GM21825 (cell line): ENCODE measurements at regions not wholly inside any gene's neighbourhood (a gene's known extent, or its start where the extent isn't known, plus 50 kb on each side); places are given as distances from the start of the nearest gene placed in this dataset.

ENCODE experiments used
- ATAC-seq: cut with Tn5 transposase; IDR thresholded peaks from one replicate; pipeline ENCODE4 v1.9.1; 2021; ENCODE audit warnings: mild to moderate bottlenecking, moderate library complexity; ENCODE audit not compliant: unreplicated experiment

DNA sequence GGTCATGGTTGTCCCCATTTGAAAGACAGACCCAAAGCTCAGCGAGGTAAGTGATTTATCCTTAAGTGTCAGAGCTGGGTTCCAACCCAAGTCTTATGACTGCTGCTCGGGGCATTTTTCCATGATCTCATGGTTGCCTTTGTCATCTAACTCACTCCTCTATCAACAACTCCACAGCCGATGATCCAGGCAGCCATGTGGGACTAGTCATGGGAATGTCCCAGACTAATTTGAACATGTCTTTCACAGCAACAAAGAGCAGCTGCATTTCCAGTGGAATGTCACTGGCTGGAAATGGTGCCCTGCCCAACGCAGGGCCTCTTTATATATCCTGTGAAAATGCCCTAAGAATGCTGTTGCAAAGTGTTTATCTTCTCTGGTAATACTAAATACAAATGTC is 284.8 kb upstream of the PPARGC1A start:
- no peak for ATAC-seq

DNA sequence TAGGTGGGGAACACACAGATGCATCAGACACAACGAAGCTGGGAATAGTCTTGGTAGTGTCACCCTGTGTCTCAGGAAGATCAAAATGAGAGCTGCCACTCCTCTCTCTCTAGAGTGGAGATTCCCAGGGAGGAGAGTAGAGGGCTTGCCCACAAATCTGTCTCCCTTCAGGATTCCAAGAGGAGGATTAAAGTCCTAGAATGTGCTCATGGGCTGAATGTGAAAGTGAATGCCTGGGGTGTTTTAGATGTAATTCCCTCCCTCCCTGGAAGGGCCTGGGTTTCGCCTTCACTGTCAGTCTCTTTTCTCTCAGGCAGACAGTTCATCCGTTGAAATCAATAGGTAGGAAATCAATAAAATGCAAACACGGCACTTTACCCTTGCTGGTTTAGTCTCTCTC is 282.6 kb upstream of the PPARGC1A start:
- ATAC-seq, result no peak

DNA sequence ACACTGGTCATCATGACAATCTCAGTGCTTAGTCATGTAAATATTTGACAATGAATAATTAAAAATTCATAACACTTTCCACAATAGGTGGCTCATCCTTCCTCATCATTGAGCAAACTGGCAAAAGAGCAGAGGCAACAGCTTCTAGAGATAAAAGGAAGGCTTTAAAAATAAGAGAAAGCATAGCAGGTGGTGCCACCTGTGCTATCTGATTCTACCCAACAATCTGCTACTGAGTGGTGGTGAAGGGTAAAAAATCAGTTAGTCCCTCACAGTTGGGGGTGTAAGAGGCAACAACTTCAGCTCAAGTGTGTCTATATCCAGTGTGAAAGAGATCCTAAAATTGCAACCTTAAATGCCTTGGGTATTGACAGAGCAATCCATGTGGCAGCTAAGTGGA is 280.1 kb upstream of the PPARGC1A start:
- no peak for ATAC-seq

DNA sequence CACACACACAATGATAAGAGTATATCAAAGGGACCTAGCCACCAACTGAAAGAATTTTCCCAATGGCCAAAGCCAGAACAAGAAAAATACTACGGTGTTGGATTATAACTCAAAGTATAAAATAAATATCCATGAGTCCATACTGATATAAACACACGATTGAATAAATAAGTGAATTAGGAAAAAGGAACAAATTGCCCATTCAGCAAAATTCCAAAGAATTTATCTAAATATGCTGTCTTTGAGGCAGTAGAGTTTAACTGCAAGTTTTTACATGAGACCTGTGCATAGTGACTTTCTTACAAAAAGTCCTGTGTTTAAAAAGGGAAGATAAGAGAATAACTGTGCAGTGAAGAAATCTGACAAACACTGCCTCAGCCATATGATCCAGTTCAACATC is 278.8 kb upstream of the PPARGC1A start:
- no peak for ATAC-seq

DNA sequence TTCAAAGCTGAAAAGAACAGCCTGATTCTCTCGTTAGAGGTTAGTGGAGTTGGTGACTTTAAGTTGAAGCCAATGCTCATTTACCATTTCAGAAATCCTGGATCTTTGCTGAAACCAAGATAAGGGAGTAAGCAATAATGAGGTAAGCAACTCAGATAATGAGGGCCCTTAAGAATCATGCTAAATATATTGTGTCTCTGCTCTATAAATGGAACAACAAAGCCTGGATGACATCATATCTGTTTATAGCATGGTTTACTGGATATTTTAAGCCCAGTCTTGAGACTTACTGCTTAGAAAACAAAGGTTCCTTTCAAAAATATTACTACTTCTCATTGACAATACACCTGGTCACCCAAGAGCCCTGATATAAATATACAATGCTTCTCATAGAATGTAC is 276.7 kb upstream of the PPARGC1A start:
- ATAC-seq, result no peak

DNA sequence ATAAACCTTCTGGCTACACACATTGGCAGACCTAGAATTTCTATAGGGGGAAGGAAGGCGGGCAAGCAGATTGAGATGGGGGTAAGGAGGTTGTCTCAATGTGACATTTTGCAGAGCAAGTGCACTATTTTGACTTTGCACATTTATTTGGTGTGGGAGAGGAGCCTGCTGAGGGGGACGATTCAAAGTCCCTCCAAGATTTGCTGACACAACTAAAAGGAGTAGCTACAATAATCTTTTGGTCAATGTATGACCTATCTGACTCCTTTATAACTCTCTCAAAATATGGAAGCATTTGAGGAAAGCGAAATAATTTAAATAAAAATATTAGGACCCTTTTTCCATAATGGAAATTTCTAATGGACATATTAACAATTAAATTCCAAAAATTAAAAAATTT is 274.9 kb upstream of the PPARGC1A start:
- no peak for ATAC-seq

DNA sequence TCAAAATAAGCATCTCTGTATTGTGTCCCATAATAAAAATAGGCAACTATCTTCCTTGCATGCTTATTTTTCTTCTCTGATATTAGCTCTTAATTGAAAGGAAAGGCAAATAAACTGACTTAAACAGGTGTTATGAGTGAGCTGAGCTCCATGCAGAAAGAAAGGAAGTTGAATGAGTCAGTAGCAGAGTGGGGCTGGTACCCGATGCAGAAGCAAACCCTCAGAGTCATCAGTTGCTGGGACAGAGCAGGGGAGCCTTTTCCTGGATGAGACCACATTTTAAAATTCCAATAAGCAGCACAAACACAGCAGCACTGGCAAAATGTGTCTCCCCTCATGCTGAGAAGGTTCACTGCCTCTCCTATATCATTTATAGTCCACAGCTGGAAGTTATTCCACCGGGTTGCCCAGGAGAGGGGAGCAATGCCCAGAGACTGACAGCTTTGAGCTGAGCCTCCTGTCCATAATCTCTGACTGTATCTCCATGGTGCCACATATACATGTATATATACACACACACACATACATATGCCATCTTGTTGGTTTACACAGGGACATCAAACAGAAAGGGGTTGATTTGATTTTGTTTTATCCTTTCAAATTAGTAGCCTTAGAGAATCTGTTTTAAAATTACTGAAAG is 274.3 kb upstream of the PPARGC1A start:
- ATAC-seq, result no peak

DNA sequence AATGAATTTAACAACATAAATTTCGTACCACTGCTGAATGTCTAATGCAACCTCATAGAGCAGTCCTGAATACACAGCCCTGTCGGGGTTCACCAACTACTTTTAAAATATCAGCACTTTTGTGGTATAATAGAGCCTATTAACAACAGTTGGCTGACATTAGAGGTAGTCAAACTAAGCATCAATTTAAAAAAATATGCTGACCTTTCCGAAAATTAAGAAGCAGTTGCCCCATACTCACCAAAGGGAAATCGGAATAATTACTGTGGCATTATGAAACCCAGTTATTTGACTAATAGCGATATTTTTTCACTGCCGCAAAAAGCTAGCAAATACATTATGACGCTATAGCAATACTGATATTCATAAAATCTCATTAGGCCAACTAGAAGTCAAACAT is 273.5 kb upstream of the PPARGC1A start:
- ATAC-seq, result no peak

DNA sequence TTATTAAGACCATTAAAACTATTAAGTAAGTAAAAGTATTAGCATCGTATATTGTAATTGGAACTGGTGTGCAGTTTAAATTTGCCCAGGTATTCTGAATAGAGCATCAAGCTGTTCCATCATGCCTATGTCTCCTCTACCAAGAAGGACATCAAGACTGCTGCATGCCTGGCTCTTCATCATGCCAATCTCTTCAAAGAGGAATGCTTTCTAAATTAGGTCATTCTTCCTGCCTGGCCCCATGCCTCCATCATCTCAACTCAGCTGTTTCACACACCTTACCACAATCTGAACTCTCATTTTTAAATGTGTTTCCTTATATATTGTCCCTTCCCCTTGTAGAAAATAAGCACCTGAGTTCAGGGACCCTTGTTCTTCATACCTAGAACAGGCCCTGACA is 270.5 kb upstream of the PPARGC1A start:
- no peak for ATAC-seq

DNA sequence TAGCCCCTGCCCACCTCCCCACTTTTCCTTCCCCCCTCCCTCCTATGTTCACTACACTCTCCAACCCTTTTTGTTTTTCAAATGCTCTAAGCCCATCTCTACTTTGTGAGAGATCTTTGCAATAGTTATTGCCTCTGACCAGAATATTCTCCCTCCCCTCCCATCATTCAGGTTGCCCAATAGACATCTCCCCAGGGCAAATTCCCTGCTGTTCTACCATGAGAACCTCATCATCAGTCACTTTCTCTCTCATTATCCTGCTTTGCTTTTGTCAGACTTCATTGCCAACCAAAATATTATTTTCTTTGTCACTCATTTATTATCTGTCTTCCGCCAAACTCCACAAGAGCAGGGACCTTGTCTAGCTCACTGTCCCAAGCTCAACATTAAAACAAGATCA is 268.2 kb upstream of the PPARGC1A start:
- ATAC-seq, result no peak

DNA sequence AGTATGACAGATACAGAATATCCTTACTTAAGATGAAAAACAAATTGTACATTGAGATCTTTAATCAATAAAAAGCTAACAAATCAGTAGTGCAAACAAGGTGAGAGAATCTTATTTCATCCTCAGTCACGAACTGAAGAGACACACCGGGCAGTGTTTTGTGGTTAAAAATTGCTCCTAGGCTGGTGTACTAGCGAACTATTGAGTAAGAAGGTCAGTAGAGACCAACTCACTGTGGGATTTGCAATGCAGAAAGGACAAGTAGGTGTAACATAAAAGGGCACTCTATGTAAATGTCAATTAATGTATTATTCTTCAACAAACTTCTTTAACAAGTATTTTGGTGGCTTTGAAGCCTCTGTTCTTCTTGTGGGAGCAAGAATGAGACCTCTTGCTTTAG is 260.2 kb upstream of the PPARGC1A start:
- ATAC-seq, result no peak

DNA sequence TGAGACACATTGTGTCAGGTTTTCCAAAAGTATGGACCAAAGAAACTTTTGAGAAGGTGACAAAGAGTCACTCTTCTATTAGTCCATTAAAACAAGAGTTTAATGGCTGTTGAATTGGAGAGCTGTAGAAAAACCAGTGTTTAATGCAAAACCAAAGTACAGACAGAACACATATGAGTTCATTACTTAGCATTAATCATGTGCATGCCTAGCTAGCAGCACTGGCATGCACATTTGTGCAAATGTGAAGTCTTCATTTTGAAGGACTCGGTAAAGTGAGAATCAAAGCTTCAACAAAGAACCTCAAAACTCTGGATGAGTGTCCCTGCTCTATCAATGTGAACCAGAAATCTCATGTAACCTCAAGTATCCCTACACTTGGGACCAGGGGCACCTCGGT is 256.3 kb upstream of the PPARGC1A start:
- no peak for ATAC-seq

DNA sequence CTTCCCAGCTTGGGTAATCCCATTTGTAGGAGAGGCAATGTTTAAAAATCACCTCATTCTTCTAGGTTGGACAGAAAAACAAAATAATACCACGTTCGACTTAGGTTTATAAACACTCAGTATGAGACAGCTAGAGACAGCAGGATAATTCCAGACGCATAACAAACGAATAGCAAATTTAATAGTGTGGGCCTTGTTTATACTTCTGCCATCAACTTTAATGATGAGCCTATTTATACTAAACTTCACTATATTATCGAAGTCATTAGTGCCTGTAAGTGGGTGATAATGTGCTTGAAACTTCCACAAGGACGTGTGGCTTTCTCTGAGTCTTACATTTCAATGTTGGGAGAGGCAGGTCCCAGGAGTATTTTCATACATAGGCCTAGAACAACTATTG is 255.7 kb upstream of the PPARGC1A start:
- ATAC-seq, result no peak

DNA sequence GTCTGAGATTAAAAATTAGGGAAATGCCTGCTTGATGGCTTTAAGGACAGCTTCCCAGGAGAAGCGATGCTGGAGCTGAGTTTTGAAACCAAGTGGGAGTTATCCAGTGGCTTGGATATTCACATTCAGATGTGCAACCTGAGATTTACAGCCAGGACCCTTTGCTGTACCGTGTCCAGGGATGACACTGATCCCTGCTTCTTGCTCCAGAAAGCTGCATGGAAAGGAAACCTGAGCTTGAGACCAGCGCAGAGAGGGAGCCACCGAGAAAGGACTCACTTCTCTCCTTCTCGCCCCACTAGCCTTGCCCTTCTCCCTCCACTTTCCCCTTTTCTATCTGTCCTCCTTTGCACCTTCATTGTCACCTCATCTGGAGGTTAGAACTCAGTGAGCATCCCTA is 254.5 kb upstream of the PPARGC1A start:
- no peak for ATAC-seq

DNA sequence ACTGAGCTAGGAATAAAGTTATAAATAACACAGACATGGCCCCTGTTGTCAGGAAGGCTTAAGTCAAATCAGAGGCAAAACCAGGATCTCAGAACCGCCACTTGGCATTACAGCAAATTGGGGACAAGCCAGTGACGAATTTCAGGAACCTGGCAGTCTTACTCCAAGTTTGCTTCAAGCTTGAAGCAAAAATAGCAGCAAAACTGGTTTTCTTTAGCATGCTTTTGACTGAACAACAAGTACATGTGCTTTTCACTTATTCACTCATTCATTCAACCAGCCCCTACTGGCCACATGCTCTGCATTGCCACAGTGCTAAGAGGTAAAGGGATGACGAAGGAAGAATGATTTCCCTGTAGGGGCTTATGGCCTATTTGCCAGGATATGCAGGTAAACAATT is 253.9 kb upstream of the PPARGC1A start:
- ATAC-seq, result no peak

DNA sequence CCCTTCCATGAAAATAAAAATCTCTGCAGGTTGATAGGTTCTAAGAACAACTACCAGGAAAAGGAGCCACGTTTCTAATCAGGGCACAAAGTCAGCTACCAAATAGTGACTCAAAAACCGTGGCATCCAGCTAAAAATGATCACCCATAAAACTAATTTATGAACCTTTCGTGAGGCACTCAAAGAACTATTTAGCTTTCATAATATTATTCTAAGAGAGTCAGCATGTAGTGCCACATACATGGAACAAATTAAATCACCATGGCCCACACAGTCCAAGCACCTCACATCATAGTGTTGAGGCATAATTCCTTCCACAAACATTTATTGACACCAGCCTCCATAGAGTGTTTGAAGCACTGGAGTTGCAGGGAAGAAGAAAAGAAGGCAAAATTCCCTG is 252.0 kb upstream of the PPARGC1A start:
- ATAC-seq, result no peak

DNA sequence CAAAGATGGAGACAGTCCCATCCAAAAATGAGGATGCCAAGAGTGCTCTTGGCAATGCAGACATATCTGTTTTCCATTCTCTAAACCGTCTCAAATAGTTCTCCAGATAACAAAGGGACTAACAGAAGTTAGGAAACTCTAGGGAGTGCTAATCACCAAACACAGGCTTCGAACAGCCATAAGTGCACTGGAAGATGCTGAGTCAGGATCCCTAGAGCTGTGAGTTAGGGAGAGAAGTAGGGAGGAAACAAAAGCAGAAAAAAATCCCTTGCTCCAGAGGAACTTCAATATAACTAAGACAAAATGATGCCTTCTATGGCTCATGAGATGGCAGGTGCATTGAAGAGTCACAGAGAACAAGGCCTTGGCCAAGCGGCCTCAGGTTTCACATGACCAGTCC is 251.0 kb upstream of the PPARGC1A start:
- ATAC-seq, result no peak

DNA sequence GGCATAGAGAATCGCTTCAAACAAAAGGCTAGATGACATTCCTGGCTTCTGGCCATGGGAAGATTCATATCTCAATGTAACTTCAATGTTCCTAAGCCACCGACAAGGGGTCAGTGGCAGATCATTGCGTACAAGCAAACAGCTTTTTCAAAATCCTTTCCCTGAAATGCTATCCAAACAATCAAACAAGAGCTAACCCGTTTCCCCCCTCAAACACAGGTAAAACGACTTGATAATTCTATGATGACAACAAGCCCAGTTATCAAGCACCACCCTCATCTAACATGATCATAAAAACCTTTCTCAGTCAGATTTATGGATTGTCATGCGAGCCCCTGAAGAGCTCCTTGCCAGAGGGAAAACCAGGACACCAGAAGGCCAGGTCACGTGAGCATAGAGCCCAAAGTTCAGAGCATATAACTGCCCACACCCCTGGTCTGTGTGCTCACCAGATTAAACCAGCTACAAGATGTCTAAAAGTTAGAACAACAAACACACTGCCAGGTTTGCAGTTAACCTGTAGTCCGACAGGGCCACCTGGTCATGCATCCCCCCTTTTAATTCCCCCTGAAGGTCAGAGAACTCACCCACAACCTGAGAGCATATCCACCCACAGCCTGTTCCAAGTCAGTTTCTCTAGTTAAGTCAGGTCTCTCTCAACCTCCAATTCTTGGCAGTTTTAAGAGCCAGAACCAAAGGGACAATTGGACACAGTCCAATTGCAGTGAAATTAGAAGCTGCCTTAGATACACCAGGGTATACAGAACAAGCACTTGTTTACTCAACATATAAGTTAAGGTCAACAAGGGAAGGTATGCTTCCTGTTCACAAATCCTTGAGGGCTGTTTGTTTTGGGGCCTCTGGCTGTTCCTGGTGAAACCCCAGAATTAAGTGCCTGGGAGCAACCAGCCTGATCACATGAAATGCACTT is 248.1 kb upstream of the PPARGC1A start:
- no peak for ATAC-seq

DNA sequence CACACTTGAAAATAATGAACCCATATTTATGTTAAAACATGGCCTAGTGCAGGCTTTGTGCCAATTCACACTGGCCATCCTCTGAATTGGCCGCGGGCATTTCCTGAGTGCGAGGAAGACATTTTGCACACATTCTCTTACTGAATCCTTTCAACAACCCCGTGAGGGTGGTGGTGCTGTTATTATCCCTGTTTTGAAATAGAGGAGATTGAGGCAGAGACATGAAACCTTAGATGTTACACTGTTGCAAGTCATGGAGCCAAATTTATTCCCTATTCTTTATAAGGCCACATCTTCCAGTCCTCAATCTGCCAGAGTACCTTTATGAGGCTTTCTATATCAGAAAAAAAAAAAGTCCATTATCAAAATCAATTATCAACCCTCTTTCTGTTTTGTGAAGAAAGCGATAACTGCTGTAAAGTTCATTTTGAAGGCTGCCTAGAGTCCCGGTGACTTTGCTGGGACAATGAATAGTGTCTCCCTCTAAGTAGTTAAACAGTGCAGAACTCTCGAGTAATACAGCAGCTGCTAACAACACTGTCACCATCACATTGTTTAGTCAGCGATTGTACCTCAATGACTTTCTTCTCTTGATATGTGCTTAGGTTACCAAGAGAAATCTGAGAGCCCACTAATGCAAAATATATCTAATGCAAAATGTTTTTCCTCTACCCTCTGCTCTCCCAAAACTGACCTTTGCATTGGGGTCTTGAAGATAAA is 242.3 kb upstream of the PPARGC1A start:
- ATAC-seq, result no peak

DNA sequence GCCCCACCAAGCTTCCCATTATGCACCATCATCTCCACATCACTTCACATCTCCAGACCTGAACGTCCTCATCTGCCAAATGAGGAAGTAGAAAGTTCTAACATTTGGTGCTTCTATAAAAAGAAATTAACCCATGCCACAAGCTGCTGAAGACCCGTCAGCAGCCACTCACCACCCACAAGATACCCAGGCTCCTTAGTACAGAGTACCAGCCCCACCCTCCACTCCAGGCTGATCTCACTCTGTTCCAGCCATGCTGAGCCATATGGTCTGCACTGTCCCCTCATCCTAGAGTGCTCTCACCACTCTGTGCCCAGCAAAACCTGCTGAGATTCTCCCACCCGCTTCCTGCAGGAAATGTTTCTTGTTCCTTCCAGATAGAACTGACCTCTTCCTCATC is 240.8 kb upstream of the PPARGC1A start:
- no peak for ATAC-seq

DNA sequence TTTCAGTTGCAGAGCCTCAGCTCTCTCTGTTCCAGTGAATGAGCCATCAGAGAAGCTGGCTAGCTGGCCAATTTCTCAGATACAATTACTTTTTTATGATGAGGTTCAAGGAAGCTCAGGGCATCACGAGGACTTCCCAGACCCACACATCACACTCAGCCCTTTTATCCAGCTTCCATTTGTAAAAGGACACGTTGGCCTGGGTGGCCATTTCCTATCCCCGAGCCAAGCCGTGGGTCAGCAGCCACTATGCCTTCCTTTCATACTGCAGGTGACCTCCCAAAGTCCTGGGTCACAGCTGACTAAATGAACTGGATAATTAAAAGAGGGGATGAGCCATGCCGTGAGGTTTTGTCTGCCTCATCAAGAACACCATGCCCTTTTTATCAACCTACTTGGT is 236.9 kb upstream of the PPARGC1A start:
- no peak for ATAC-seq
